Neural cell (in vitro differentiated cells): ENCODE measurements at regions not wholly inside any gene's neighbourhood (a gene's known extent, or its start where the extent isn't known, plus 50 kb on each side); places are given as distances from the start of the nearest gene placed in this dataset.

Experiments
- CTCF ChIP-seq: fragments of 450-650 bp; IDR thresholded peaks from 2 replicates; pipeline ENCODE4 v1.5.1; 2014; ENCODE audit warnings: antibody characterized with exemption, mild to moderate bottlenecking, moderate library complexity; ENCODE audit not compliant: poor library complexity, severe bottlenecking
- EP300 ChIP-seq: fragments of 450-650 bp; conservative IDR thresholded peaks from 2 replicates; pipeline ENCODE4 v1.6.1; 2014; ENCODE audit warnings: antibody characterized with exemption, mild to moderate bottlenecking, moderate library complexity; ENCODE audit not compliant: poor library complexity, severe bottlenecking
- POLR2AphosphoS5 ChIP-seq: IDR thresholded peaks from 2 replicates; pipeline ENCODE4 v1.6.1; 2012
- SMC3 ChIP-seq: fragments of 450-650 bp; conservative IDR thresholded peaks from 2 replicates; pipeline ENCODE4 v1.6.1; 2014; ENCODE audit warnings: antibody characterized with exemption, mild to moderate bottlenecking, moderate library complexity; ENCODE audit not compliant: poor library complexity
- TAF1 ChIP-seq: IDR thresholded peaks from 2 replicates; pipeline ENCODE4 v1.6.1; 2012; ENCODE audit warnings: low read depth

- no peak for TF ChIP-seq POLR2AphosphoS5
- no peak for TF ChIP-seq CTCF
- TF ChIP-seq EP300, result no peak
- TF ChIP-seq TAF1, result no peak
- TF ChIP-seq SMC3, result no peak
These were observed 63.5 kb upstream of the PRSS58 start for GRCh38 chr7:142321391-142321790.
